ENCODE measurements at regions not wholly inside any gene's neighbourhood (a gene's known extent, or its start where the extent isn't known, plus 50 kb on each side); places are given as distances from the start of the nearest gene placed in this dataset.

GRCh38 chr9:11500780-11501179 is 888.0 kb upstream of the PTPRD start:
- Mint-ChIP-seq H3K4me1 (no peaks in the 10 kb centered on the region), H3K4me3 (no peak overlapping the region), H3K36me3 (ENCODE audit: low read depth) (no peaks in the 10 kb centered on the region), H3K27me3 (ENCODE audit: low read depth, poor library complexity) (peaks cover 3% of the 10 kb centered on the region), H3K9me3 (no peaks in the 10 kb centered on the region), H3K27ac (no peak overlapping the region)
- DNase-seq, result no peak
- no peak for TF ChIP-seq CTCF (IDR thresholded peaks at IDR 0.05)

DNA sequence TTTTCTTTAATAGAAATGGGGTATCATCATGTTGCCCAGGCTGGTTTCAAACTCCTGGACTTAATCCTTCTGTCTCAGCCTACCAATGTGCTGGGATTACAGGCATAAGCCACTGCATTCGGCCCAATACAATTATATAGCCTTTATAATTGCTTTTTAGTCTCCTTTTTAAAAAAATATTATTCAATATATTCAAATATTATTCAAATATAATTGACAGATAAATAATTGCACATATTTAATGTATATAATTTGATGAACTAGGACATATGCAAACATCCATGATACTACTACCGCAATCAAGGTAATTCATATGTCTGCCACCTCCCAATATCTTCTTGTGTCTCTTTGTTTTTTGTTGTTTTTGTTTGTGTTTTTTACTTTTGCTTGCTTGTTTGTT is 894.2 kb upstream of the PTPRD start:
- no peak for TF ChIP-seq CTCF (IDR thresholded peaks at IDR 0.05)

GRCh38 chr9:11537566-11537965 is 924.8 kb upstream of the PTPRD start:
- no peak for TF ChIP-seq CTCF (IDR thresholded peaks at IDR 0.05)
- no peak overlapping the region for H3K4me3 Mint-ChIP-seq
- no peak for DNase-seq
- H3K9me3 Mint-ChIP-seq, result no peaks in the 10 kb centered on the region
- no peak overlapping the region for H3K27ac Mint-ChIP-seq
- no peaks in the 10 kb centered on the region for H3K4me1 Mint-ChIP-seq
- peaks cover 3% of the 10 kb centered on the region for H3K27me3 Mint-ChIP-seq (ENCODE audit: low read depth, poor library complexity)
- no peaks in the 10 kb centered on the region for H3K36me3 Mint-ChIP-seq (ENCODE audit: low read depth)

More for the DNA sequence above, 894.2 kb upstream of the PTPRD start:
- Mint-ChIP-seq H3K9me3 (no peaks in the 10 kb centered on the region), H3K4me3 (no peak overlapping the region), H3K27ac (no peak overlapping the region), H3K27me3 (ENCODE audit: low read depth, poor library complexity) (no peaks in the 10 kb centered on the region), H3K36me3 (ENCODE audit: low read depth) (no peaks in the 10 kb centered on the region), H3K4me1 (no peaks in the 10 kb centered on the region)
- DNase-seq, result no peak

GRCh38 chr9:11542781-11543180 is 930.0 kb upstream of the PTPRD start:
- Mint-ChIP-seq H3K27ac (no peak overlapping the region), H3K4me1 (no peaks in the 10 kb centered on the region), H3K27me3 (ENCODE audit: low read depth, poor library complexity) (peaks cover 3% of the 10 kb centered on the region), H3K4me3 (no peak overlapping the region), H3K9me3 (no peaks in the 10 kb centered on the region), H3K36me3 (ENCODE audit: low read depth) (no peaks in the 10 kb centered on the region)
- no peak for DNase-seq
- TF ChIP-seq CTCF (IDR thresholded peaks at IDR 0.05), result no peak

DNA sequence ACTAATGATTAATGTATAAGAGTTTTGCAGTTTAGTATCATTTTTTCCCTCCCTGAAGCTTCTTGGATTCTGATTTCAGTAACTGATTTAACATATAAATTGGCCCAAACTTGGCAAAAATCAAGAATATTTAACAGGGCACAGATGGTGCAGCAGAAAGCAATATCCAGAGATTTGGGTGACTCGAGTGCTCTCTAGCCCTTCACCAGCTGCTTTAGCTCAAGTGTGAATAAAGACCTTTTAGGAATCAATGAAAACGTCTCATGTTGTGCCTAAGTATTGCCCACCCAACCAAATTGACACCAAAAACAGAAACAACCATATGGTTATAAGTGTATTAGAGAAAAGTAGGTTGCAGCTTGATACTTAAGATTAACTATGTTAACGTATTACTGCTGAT is 933.4 kb upstream of the PTPRD start:
- H3K27me3 Mint-ChIP-seq (ENCODE audit: low read depth, poor library complexity), result peaks cover 3% of the 10 kb centered on the region
- no peak for DNase-seq
- no peak overlapping the region for H3K27ac Mint-ChIP-seq
- H3K36me3 Mint-ChIP-seq (ENCODE audit: low read depth), result no peaks in the 10 kb centered on the region
- no peaks in the 10 kb centered on the region for H3K9me3 Mint-ChIP-seq
- no peaks in the 10 kb centered on the region for H3K4me1 Mint-ChIP-seq
- TF ChIP-seq CTCF (IDR thresholded peaks at IDR 0.05), result no peak
- no peak overlapping the region for H3K4me3 Mint-ChIP-seq

- TF ChIP-seq CTCF (IDR thresholded peaks at IDR 0.05), result no peak
- Mint-ChIP-seq H3K4me1 (no peaks in the 10 kb centered on the region), H3K27ac (no peak overlapping the region), H3K36me3 (ENCODE audit: low read depth) (no peaks in the 10 kb centered on the region), H3K9me3 (no peaks in the 10 kb centered on the region), H3K27me3 (ENCODE audit: low read depth, poor library complexity) (no peaks in the 10 kb centered on the region), H3K4me3 (no peak overlapping the region)
- no peak for DNase-seq
Observed at GRCh38 chr9:11549311-11549794, 936.6 kb upstream of the PTPRD start.
